OCI-LY1 (cell line): ENCODE measurements at regions not wholly inside any gene's neighbourhood (a gene's known extent, or its start where the extent isn't known, plus 50 kb on each side); places are given as distances from the start of the nearest gene placed in this dataset.
"Not testable (repeated sequence)": the region's sequence is repeated elsewhere in the genome, so short reads cannot be mapped to it uniquely, and the experiment has no call there.

Source experiments
- H2AFZ ChIP-seq: fragments of 200-600 bp; sonication (generic), shearing (Covaris generic); 2 replicates; pipeline ENCODE4 v1.6.0; 2014; ENCODE audit warnings: antibody characterized with exemption, mild to moderate bottlenecking, low read length
- H3F3A ChIP-seq: fragments of 200-600 bp; sonication (generic), shearing (Covaris generic); 2 replicates; pipeline ENCODE4 v1.6.0; 2014; ENCODE audit warnings: mild to moderate bottlenecking, antibody characterized with exemption, low read length, moderate library complexity; ENCODE audit not compliant: insufficient read depth
- H3K27ac ChIP-seq: fragments of 200-600 bp; sonication (generic); 2 replicates; pipeline ENCODE4 v1.5.1; 2014; ENCODE audit warnings: low read length, mixed run types, mild to moderate bottlenecking, low read depth; ENCODE audit not compliant: poor library complexity, severe bottlenecking
- H3K27me3 ChIP-seq: fragments of 200-600 bp; sonication (generic); 2 replicates; pipeline ENCODE4 v1.6.0; 2014; ENCODE audit warnings: antibody characterized with exemption, mild to moderate bottlenecking, low read length, moderate library complexity; ENCODE audit not compliant: insufficient read depth
- H3K36me3 ChIP-seq: fragments of 200-600 bp; sonication (generic); 2 replicates; pipeline ENCODE4 v1.6.1; 2014; ENCODE audit warnings: mild to moderate bottlenecking, antibody characterized with exemption, low read length, moderate library complexity, mixed read lengths; ENCODE audit not compliant: insufficient read depth
- H3K4me1 ChIP-seq: fragments of 200-600 bp; sonication (generic); 2 replicates; pipeline ENCODE4 v1.5.1; 2014; ENCODE audit warnings: mild to moderate bottlenecking, low read length, moderate library complexity; ENCODE audit not compliant: insufficient read depth, severe bottlenecking
- H3K4me2 ChIP-seq: fragments of 200-600 bp; sonication (generic), shearing (Covaris generic); 2 replicates; pipeline ENCODE4 v1.6.1; 2014; ENCODE audit warnings: low read length
- H3K4me3 ChIP-seq: fragments of 200-600 bp; sonication (generic); 2 replicates; pipeline ENCODE4 v1.5.1; 2014; ENCODE audit warnings: low read length, low read depth, mild to moderate bottlenecking, mixed read lengths; ENCODE audit not compliant: poor library complexity, severe bottlenecking
- H3K79me2 ChIP-seq: fragments of 200-600 bp; shearing (Covaris generic); 2 replicates; pipeline ENCODE4 v1.6.1; 2016; ENCODE audit warnings: mixed run types, low read length, mixed read lengths; ENCODE audit not compliant: insufficient read depth
- H3K9ac ChIP-seq: fragments of 200-600 bp; sonication (generic), shearing (Covaris generic); 2 replicates; pipeline ENCODE4 v1.6.1; 2014; ENCODE audit warnings: mild to moderate bottlenecking, low read length, mixed read lengths
- H3K9me2 ChIP-seq: fragments of 200-600 bp; sonication (generic), shearing (Covaris generic); 2 replicates; pipeline ENCODE4 v1.6.1; 2014; ENCODE audit warnings: low read depth, mild to moderate bottlenecking, low read length, mixed read lengths
- H3K9me3 ChIP-seq: fragments of 200-600 bp; shearing (Covaris generic); 2 replicates; pipeline ENCODE4 v1.6.1; 2014; ENCODE audit warnings: low read length, mixed read lengths
- H4K20me1 ChIP-seq: fragments of 200-600 bp; sonication (generic), shearing (Covaris generic); 2 replicates; pipeline ENCODE4 v1.6.0; 2016; ENCODE audit warnings: mild to moderate bottlenecking, low read length; ENCODE audit not compliant: insufficient read depth
- CTCF ChIP-seq: fragments of 200-600 bp; sonication (generic), shearing (Covaris generic); IDR thresholded peaks from 2 replicates; pipeline ENCODE4 v1.5.1; 2017; ENCODE audit warnings: mild to moderate bottlenecking, antibody characterized with exemption, low read length, moderate library complexity, mixed read lengths
- EZH2 ChIP-seq: fragments of 200-600 bp; sonication (generic), shearing (Covaris generic); IDR thresholded peaks from 2 replicates; pipeline ENCODE4 v1.8.0; 2017; ENCODE audit warnings: borderline replicate concordance, mixed run types, mild to moderate bottlenecking, antibody characterized with exemption, low read length, moderate library complexity, mixed read lengths

GRCh38 chr13:68714292-68714691 is 1393.3 kb upstream of the ATXN8OS start:
- no peaks in the 10 kb centered on the region for H3K27me3 ChIP-seq
- no peak overlapping the region for H3K27ac ChIP-seq
- TF ChIP-seq CTCF = no peak
- TF ChIP-seq EZH2 = no peak
- no peak overlapping the region for H3K9ac ChIP-seq
- H3K79me2 ChIP-seq = no peaks in the 10 kb centered on the region
- no peaks in the 10 kb centered on the region for H3F3A ChIP-seq
- no peaks in the 10 kb centered on the region for H3K9me3 ChIP-seq
- no peak overlapping the region for H2AFZ ChIP-seq
- H4K20me1 ChIP-seq = no peaks in the 10 kb centered on the region
- H3K4me3 ChIP-seq = no peak overlapping the region
- no peaks in the 10 kb centered on the region for H3K4me1 ChIP-seq
- no peak overlapping the region for H3K4me2 ChIP-seq
- H3K9me2 ChIP-seq = no peaks in the 10 kb centered on the region
- H3K36me3 ChIP-seq = no peaks in the 10 kb centered on the region

- no peak for TF ChIP-seq EZH2
- no peak for TF ChIP-seq CTCF
- Histone ChIP-seq H3K4me2 (no peak overlapping the region), H3K9me2 (no peaks in the 10 kb centered on the region), H3K27ac (no peak overlapping the region), H2AFZ (no peak overlapping the region), H4K20me1 (no peaks in the 10 kb centered on the region), H3F3A (no peaks in the 10 kb centered on the region), H3K27me3 (no peaks in the 10 kb centered on the region), H3K4me1 (no peaks in the 10 kb centered on the region), H3K36me3 (no peaks in the 10 kb centered on the region), H3K9me3 (no peaks in the 10 kb centered on the region), H3K4me3 (no peak overlapping the region), H3K9ac (no peak overlapping the region), H3K79me2 (no peaks in the 10 kb centered on the region)
These were observed 1394.2 kb upstream of the ATXN8OS start for GRCh38 chr13:68713394-68713793.

- Histone ChIP-seq H3K79me2 (no peaks in the 10 kb centered on the region), H3K27ac (no peak overlapping the region), H3K9me2 (no peaks in the 10 kb centered on the region), H3K4me2 (no peak overlapping the region), H3K4me1 (no peaks in the 10 kb centered on the region), H4K20me1 (no peaks in the 10 kb centered on the region), H2AFZ (no peak overlapping the region), H3K36me3 (no peaks in the 10 kb centered on the region), H3K9me3 (no peaks in the 10 kb centered on the region), H3F3A (no peaks in the 10 kb centered on the region), H3K27me3 (no peaks in the 10 kb centered on the region), H3K9ac (no peak overlapping the region), H3K4me3 (no peak overlapping the region)
- TF ChIP-seq CTCF (no peak), EZH2 (no peak)
These were observed 1399.2 kb upstream of the ATXN8OS start for GRCh38 chr13:68708336-68708908.

- H3K36me3 ChIP-seq, H3K79me2 ChIP-seq, H2AFZ ChIP-seq, H3K4me1 ChIP-seq, H3K9ac ChIP-seq, H3K9me2 ChIP-seq, H3K27ac ChIP-seq, H3K4me3 ChIP-seq, H3K27me3 ChIP-seq, H3F3A ChIP-seq, H4K20me1 ChIP-seq, H3K9me3 ChIP-seq, H3K4me2 ChIP-seq: not testable (repeated sequence)
These were observed 1401.6 kb upstream of the ATXN8OS start for GRCh38 chr13:68706044-68706443.
